ENCODE measurements at regions not wholly inside any gene's neighbourhood (a gene's known extent, or its start where the extent isn't known, plus 50 kb on each side); places are given as distances from the start of the nearest gene placed in this dataset.

DNA sequence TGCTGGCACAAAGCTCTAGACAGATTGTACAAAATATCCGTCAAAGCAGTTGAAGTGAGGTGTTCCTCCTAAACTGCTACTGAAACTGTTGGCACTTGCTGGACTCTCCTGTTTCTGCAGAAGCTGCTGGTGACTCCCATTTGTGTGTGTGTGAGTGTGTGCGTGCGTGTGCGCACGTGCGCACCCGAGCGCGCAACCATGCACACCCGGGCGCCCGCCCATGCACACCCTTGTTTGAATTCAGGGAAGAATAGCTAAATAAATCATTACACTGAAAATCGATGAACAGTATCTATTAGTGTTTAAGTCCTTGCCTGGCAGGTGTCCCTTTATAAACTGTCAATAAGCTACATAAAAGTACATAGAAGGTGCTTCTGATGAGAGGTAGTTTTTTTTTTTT lies 156.4 kb upstream of the B3GALT2 start:
- intact Hi-C loops (cut with micrococcal nuclease): no loop called here
- FAIRE-seq (no peak), DNase-seq (ENCODE audit: low read depth, low spot score) (no peak)
- dilution Hi-C loops (cut with MboI; ENCODE audit: extremely low pct_ligation_motif_present, low sequenced_read_pairs): no loop called here
- BruUV-seq (replicated peaks): no TSS peak
- no peak for TF ChIP-seq MYC (IDR thresholded peaks at IDR 0.05; ENCODE audit: low read depth, low read length)
- TF ChIP-seq, protein P1, sequence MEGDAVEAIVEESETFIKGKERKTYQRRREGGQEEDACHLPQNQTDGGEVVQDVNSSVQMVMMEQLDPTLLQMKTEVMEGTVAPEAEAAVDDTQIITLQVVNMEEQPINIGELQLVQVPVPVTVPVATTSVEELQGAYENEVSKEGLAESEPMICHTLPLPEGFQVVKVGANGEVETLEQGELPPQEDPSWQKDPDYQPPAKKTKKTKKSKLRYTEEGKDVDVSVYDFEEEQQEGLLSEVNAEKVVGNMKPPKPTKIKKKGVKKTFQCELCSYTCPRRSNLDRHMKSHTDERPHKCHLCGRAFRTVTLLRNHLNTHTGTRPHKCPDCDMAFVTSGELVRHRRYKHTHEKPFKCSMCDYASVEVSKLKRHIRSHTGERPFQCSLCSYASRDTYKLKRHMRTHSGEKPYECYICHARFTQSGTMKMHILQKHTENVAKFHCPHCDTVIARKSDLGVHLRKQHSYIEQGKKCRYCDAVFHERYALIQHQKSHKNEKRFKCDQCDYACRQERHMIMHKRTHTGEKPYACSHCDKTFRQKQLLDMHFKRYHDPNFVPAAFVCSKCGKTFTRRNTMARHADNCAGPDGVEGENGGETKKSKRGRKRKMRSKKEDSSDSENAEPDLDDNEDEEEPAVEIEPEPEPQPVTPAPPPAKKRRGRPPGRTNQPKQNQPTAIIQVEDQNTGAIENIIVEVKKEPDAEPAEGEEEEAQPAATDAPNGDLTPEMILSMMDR (IDR thresholded peaks at IDR 0.05; ENCODE audit: extremely low read depth in 1 of 2, insufficient read depth in 1 of 2, low read depth in 1 of 2, low read length in 2 of 2): no peak
- no peak for TF ChIP-seq POLR2A (IDR thresholded peaks at IDR 0.05; ENCODE audit: low read depth, low read length)
- TF ChIP-seq GATA2 (IDR thresholded peaks at IDR 0.05; ENCODE audit: insufficient read depth, insufficient read length, low read depth, low read length): no peak
- TF ChIP-seq FOS (IDR thresholded peaks at IDR 0.05; ENCODE audit: borderline replicate concordance, insufficient read depth, low read length): no peak
- ChIA-PET CTCF (interaction anchor here (0.6 kb wide), 1 partner anchor 783 kb away, joined by 3 read pairs; no protein-coding TSS in a partner anchor), POLR2A (no interaction called here)
- no peak overlapping the region for H3K9ac ChIP-seq (replicated peaks; ENCODE audit: extremely low read depth, insufficient read depth, low read length)
- H3K27ac ChIP-seq (ENCODE audit: insufficient read depth, low read depth, low read length): no peak overlapping the region
- no peak overlapping the region for H2AFZ ChIP-seq (ENCODE audit: low read depth, low read length)
- H3K9me1 ChIP-seq (replicated peaks; ENCODE audit: control insufficient read depth, extremely low read depth, insufficient read depth, low read length): no peaks in the 10 kb centered on the region
- H3K79me2 ChIP-seq (ENCODE audit: control insufficient read depth, insufficient read depth, low read length): no peaks in the 10 kb centered on the region
- no peak overlapping the region for H3K4me2 ChIP-seq (ENCODE audit: insufficient read depth, low read length)
- peaks cover 6% of the 10 kb centered on the region for H3K4me1 ChIP-seq (ENCODE audit: control insufficient read depth, extremely low read depth, insufficient read depth, low read length)
- no peaks in the 10 kb centered on the region for H3K9me3 ChIP-seq (replicated peaks; ENCODE audit: control insufficient read depth, insufficient read depth, low read length)
- H3K36me3 ChIP-seq (ENCODE audit: control insufficient read depth in 2 of 2, extremely low read depth in 1 of 2, insufficient read depth in 2 of 2, low read length in 2 of 2): no peaks in the 10 kb centered on the region
- H3K27me3 ChIP-seq (ENCODE audit: control insufficient read depth in 2 of 2, insufficient read depth in 2 of 2, low read length in 2 of 2): no peaks in the 10 kb centered on the region
- no peaks in the 10 kb centered on the region for H4K20me1 ChIP-seq (replicated peaks; ENCODE audit: control insufficient read depth, extremely low read depth, insufficient read depth, low read length)
- no peak overlapping the region for H3K4me3 ChIP-seq (replicated peaks in 1 of 3; ENCODE audit: insufficient read depth in 1 of 3, low read depth in 1 of 3, low read length in 3 of 3)

DNA sequence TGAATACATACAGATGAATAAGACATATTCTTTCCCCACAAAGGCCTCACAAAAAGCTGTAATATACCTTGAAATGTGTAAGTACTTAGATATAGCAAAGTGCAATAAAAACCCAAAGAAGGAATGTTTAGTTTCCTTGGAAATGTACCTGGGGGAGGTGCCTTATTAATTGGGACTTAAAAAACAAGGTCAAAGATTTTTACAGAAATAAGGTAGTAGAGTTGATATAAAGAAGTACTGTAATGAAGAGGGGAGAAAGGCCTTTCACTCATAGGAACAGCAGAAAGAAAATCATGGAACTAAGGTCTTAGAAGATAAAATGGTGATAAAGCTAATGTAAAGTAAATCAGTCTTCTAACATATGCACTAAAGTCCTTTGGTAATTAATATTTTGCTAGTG lies 153.9 kb upstream of the B3GALT2 start:
- Histone ChIP-seq H3K9me1 (replicated peaks; ENCODE audit: control insufficient read depth, extremely low read depth, insufficient read depth, low read length) (no peaks in the 10 kb centered on the region), H3K9ac (replicated peaks; ENCODE audit: extremely low read depth, insufficient read depth, low read length) (no peak overlapping the region), H3K79me2 (ENCODE audit: control insufficient read depth, insufficient read depth, low read length) (no peaks in the 10 kb centered on the region), H3K4me2 (ENCODE audit: insufficient read depth, low read length) (no peak overlapping the region), H3K36me3 (ENCODE audit: control insufficient read depth in 2 of 2, extremely low read depth in 1 of 2, insufficient read depth in 2 of 2, low read length in 2 of 2) (no peaks in the 10 kb centered on the region), H3K9me3 (replicated peaks; ENCODE audit: control insufficient read depth, insufficient read depth, low read length) (no peaks in the 10 kb centered on the region), H3K27me3 (ENCODE audit: control insufficient read depth in 2 of 2, insufficient read depth in 2 of 2, low read length in 2 of 2) (no peaks in the 10 kb centered on the region), H3K4me1 (ENCODE audit: control insufficient read depth, extremely low read depth, insufficient read depth, low read length) (peaks cover 6% of the 10 kb centered on the region), H4K20me1 (replicated peaks; ENCODE audit: control insufficient read depth, extremely low read depth, insufficient read depth, low read length) (no peaks in the 10 kb centered on the region), H2AFZ (ENCODE audit: low read depth, low read length) (no peak overlapping the region), H3K4me3 (replicated peaks in 1 of 3; ENCODE audit: insufficient read depth in 1 of 3, low read depth in 1 of 3, low read length in 3 of 3) (no peak overlapping the region), H3K27ac (ENCODE audit: insufficient read depth, low read depth, low read length) (no peak overlapping the region)
- dilution Hi-C loops (cut with MboI; ENCODE audit: extremely low pct_ligation_motif_present, low sequenced_read_pairs) (no loop called here), intact Hi-C loops (cut with micrococcal nuclease) (no loop called here)
- CTCF ChIA-PET: no interaction called here
- DNase-seq (ENCODE audit: low read depth, low spot score): no peak
- POLR2A ChIA-PET: no interaction called here
- BruUV-seq (replicated peaks): no TSS peak
- no peak for FAIRE-seq
- TF ChIP-seq JUN (IDR thresholded peaks at IDR 0.05; ENCODE audit: borderline replicate concordance, insufficient read depth, insufficient read length, low read depth) (no peak), GATA2 (IDR thresholded peaks at IDR 0.05; ENCODE audit: insufficient read depth, insufficient read length, low read depth, low read length) (no peak), POLR2A (IDR thresholded peaks at IDR 0.05; ENCODE audit: low read depth, low read length) (no peak), EZH2 (IDR thresholded peaks at IDR 0.05; ENCODE audit: borderline replicate concordance, low read depth, low read length, severe bottlenecking) (no peak), MAX (IDR thresholded peaks at IDR 0.05; ENCODE audit: insufficient read depth, insufficient read length) (no peak), FOS (IDR thresholded peaks at IDR 0.05; ENCODE audit: borderline replicate concordance, insufficient read depth, low read length) (no peak), MYC (IDR thresholded peaks at IDR 0.05; ENCODE audit: low read depth, low read length) (no peak), POLR2AphosphoS5 (IDR thresholded peaks at IDR 0.05; ENCODE audit: insufficient read depth, low read depth, low read length) (no peak)
- TF ChIP-seq, protein P1 (IDR thresholded peaks at IDR 0.05; ENCODE audit: extremely low read depth in 1 of 2, insufficient read depth in 1 of 2, low read depth in 1 of 2, low read length in 2 of 2): no peak
